Upper lobe of right lung (tissue), 1 donor: ENCODE measurements at regions not wholly inside any gene's neighbourhood (a gene's known extent, or its start where the extent isn't known, plus 50 kb on each side); places are given as distances from the start of the nearest gene placed in this dataset.

Source experiments
- ATAC-seq: fragments of 200-7000 bp; cut with Tn5 transposase; one replicate; pipeline ENCODE4 v1.9.1; 2020; ENCODE audit warnings: mild to moderate bottlenecking, moderate library complexity
- DNase-seq: peaks from one replicate; pipeline ENCODE4 v3.0.0-alpha.2; 2020
- H3K27ac ChIP-seq: fragments of 200-600 bp; one replicate; pipeline ENCODE4 v1.8.0; 2022
- H3K27me3 ChIP-seq: fragments of 200-600 bp; one replicate; pipeline ENCODE4 v1.8.0; 2022; ENCODE audit warnings: mild to moderate bottlenecking
- H3K36me3 ChIP-seq: fragments of 200-600 bp; one replicate; pipeline ENCODE4 v1.8.0; 2022
- H3K4me1 ChIP-seq: fragments of 200-600 bp; one replicate; pipeline ENCODE4 v1.8.0; 2022
- H3K4me3 ChIP-seq: fragments of 200-600 bp; one replicate; pipeline ENCODE4 v1.8.0; 2022; ENCODE audit warnings: mild to moderate bottlenecking
- H3K9me3 ChIP-seq: fragments of 200-600 bp; one replicate; pipeline ENCODE4 v1.8.0; 2022
- CTCF ChIP-seq: fragments of 200-600 bp; IDR thresholded peaks from one replicate; pipeline ENCODE4 v1.8.0; 2022; ENCODE audit warnings: antibody characterized with exemption
- intact Hi-C: fragments of 100-400 bp; cut with DNase I; formaldehyde crosslinking; loops from one replicate; pipeline ENCODE4 v1.11.0; 2022
- donor health status: DM: no; HTN: yes; CAD: no; lungs with severe emphysema.

GRCh38 chr5:20575571-20575970 lies 587.6 kb upstream of the CDH18 start:
- Histone ChIP-seq H3K4me3 (no peak overlapping the region), H3K27ac (no peak overlapping the region), H3K4me1 (no peaks in the 10 kb centered on the region), H3K9me3 (no peaks in the 10 kb centered on the region), H3K27me3 (no peaks in the 10 kb centered on the region), H3K36me3 (no peaks in the 10 kb centered on the region)
- ATAC-seq = no peak
- TF ChIP-seq CTCF = no peak
- intact Hi-C loops = no loop called here
- DNase-seq = no peak

- TF ChIP-seq CTCF = no peak
- Histone ChIP-seq H3K4me1 (no peaks in the 10 kb centered on the region), H3K27ac (no peak overlapping the region), H3K27me3 (no peaks in the 10 kb centered on the region), H3K4me3 (no peak overlapping the region), H3K36me3 (no peaks in the 10 kb centered on the region), H3K9me3 (no peaks in the 10 kb centered on the region)
- ATAC-seq (no peak), DNase-seq (no peak)
- intact Hi-C loops = no loop called here
Measured at GRCh38 chr5:20574576-20574975, 586.6 kb upstream of the CDH18 start.

GRCh38 chr5:20572614-20573013 lies 584.6 kb upstream of the CDH18 start:
- Histone ChIP-seq H3K36me3 (no peaks in the 10 kb centered on the region), H3K27ac (no peak overlapping the region), H3K27me3 (no peaks in the 10 kb centered on the region), H3K4me3 (no peak overlapping the region), H3K4me1 (no peaks in the 10 kb centered on the region), H3K9me3 (no peaks in the 10 kb centered on the region)
- TF ChIP-seq CTCF = no peak
- ATAC-seq (no peak), DNase-seq (no peak)
- intact Hi-C loops = no loop called here

GRCh38 chr5:20570486-20570885 lies 582.5 kb upstream of the CDH18 start:
- Histone ChIP-seq H3K27ac (no peak overlapping the region), H3K4me3 (no peak overlapping the region), H3K27me3 (no peaks in the 10 kb centered on the region), H3K4me1 (no peaks in the 10 kb centered on the region), H3K9me3 (no peaks in the 10 kb centered on the region), H3K36me3 (no peaks in the 10 kb centered on the region)
- DNase-seq = no peak
- intact Hi-C loops = no loop called here
- TF ChIP-seq CTCF = no peak
- ATAC-seq = no peak

GRCh38 chr5:20562544-20562943 lies 574.5 kb upstream of the CDH18 start:
- H3K36me3 ChIP-seq = no peaks in the 10 kb centered on the region
- H3K4me1 ChIP-seq = no peaks in the 10 kb centered on the region
- DNase-seq (no peak), ATAC-seq (no peak)
- TF ChIP-seq CTCF = no peak
- no peak overlapping the region for H3K4me3 ChIP-seq
- H3K27me3 ChIP-seq = no peaks in the 10 kb centered on the region
- intact Hi-C loops = no loop called here
- no peaks in the 10 kb centered on the region for H3K9me3 ChIP-seq
- H3K27ac ChIP-seq = no peak overlapping the region

- Histone ChIP-seq H3K27me3 (no peaks in the 10 kb centered on the region), H3K36me3 (no peaks in the 10 kb centered on the region)
- no peak for TF ChIP-seq CTCF
Measured at GRCh38 chr5:20559845-20560244, 571.8 kb upstream of the CDH18 start.

More at GRCh38 chr5:20559845-20560244, 571.8 kb upstream of the CDH18 start:
- intact Hi-C loops = no loop called here
- H3K4me1 ChIP-seq = no peaks in the 10 kb centered on the region
- ATAC-seq (no peak), DNase-seq (no peak)
- no peaks in the 10 kb centered on the region for H3K9me3 ChIP-seq
- no peak overlapping the region for H3K27ac ChIP-seq
- H3K4me3 ChIP-seq = no peak overlapping the region
